ENCODE measurements at regions not wholly inside any gene's neighbourhood (a gene's known extent, or its start where the extent isn't known, plus 50 kb on each side); places are given as distances from the start of the nearest gene placed in this dataset.
"Not testable (repeated sequence)": the region's sequence is repeated elsewhere in the genome, so short reads cannot be mapped to it uniquely, and the experiment has no call there.

- Histone ChIP-seq H3K4me2 (ENCODE audit: low read depth, low read length) (no peak overlapping the region), H3K9ac (ENCODE audit: low read length) (no peak overlapping the region), H3K27ac (ENCODE audit: low read length) (no peak overlapping the region), H4K20me1 (ENCODE audit: insufficient read depth, low read length) (no peaks in the 10 kb centered on the region), H3K79me2 (ENCODE audit: low read length) (no peaks in the 10 kb centered on the region), H3K27me3 (replicated peaks; ENCODE audit: insufficient read depth, low read length) (peaks cover 18% of the 10 kb centered on the region), H3K9me2 (replicated peaks; ENCODE audit: insufficient read depth, low read length) (no peaks in the 10 kb centered on the region), H3K4me1 (ENCODE audit: low read length) (no peaks in the 10 kb centered on the region), H2AFZ (ENCODE audit: low read length) (no peak overlapping the region), H3F3A (ENCODE audit: insufficient read depth, low read length) (no peaks in the 10 kb centered on the region), H3K9me3 (replicated peaks; ENCODE audit: insufficient read depth, low read length) (no peaks in the 10 kb centered on the region), H3K4me3 (ENCODE audit: low read length) (no peak overlapping the region), H3K36me3 (replicated peaks; ENCODE audit: insufficient read depth, low read length) (no peaks in the 10 kb centered on the region)
- TF ChIP-seq EZH2phosphoT487 (IDR thresholded peaks at IDR 0.05; ENCODE audit: low read length) (no peak), EZH2 (optimal IDR thresholded peaks at IDR 0.05; ENCODE audit: low read depth, low read length) (no peak)
- no peak for DNase-seq
These were observed 91.2 kb upstream of the CHD1 start for GRCh38 chr5:99019812-99020697.

GRCh38 chr5:99019254-99019653, 90.4 kb upstream of the CHD1 start:
- Histone ChIP-seq H3K4me1 (ENCODE audit: low read length) (no peaks in the 10 kb centered on the region), H3K9me3 (replicated peaks; ENCODE audit: insufficient read depth, low read length) (no peaks in the 10 kb centered on the region), H3K36me3 (replicated peaks; ENCODE audit: insufficient read depth, low read length) (no peaks in the 10 kb centered on the region), H3K4me2 (ENCODE audit: low read depth, low read length) (no peak overlapping the region), H2AFZ (ENCODE audit: low read length) (no peak overlapping the region), H3K27me3 (replicated peaks; ENCODE audit: insufficient read depth, low read length) (peaks cover 11% of the 10 kb centered on the region), H3F3A (ENCODE audit: insufficient read depth, low read length) (no peaks in the 10 kb centered on the region), H3K4me3 (ENCODE audit: low read length) (no peak overlapping the region), H3K9ac (ENCODE audit: low read length) (no peak overlapping the region), H3K27ac (ENCODE audit: low read length) (no peak overlapping the region), H3K79me2 (ENCODE audit: low read length) (no peaks in the 10 kb centered on the region), H4K20me1 (ENCODE audit: insufficient read depth, low read length) (no peaks in the 10 kb centered on the region), H3K9me2 (replicated peaks; ENCODE audit: insufficient read depth, low read length) (no peaks in the 10 kb centered on the region)
- DNase-seq = no peak
- TF ChIP-seq EZH2 (optimal IDR thresholded peaks at IDR 0.05; ENCODE audit: low read depth, low read length) (no peak), EZH2phosphoT487 (IDR thresholded peaks at IDR 0.05; ENCODE audit: low read length) (no peak), CTCF (IDR thresholded peaks at IDR 0.05; ENCODE audit: low read length) (no peak)

- no peaks in the 10 kb centered on the region for H3K79me2 ChIP-seq (ENCODE audit: low read length)
- H3K9me3 ChIP-seq (replicated peaks; ENCODE audit: insufficient read depth, low read length) = no peaks in the 10 kb centered on the region
- no peak for TF ChIP-seq EZH2phosphoT487 (IDR thresholded peaks at IDR 0.05; ENCODE audit: low read length)
- TF ChIP-seq EZH2 (optimal IDR thresholded peaks at IDR 0.05; ENCODE audit: low read depth, low read length) = no peak
- TF ChIP-seq CTCF (IDR thresholded peaks at IDR 0.05; ENCODE audit: low read length) = no peak
- H3K4me2 ChIP-seq (ENCODE audit: low read depth, low read length) = no peak overlapping the region
- DNase-seq = no peak
- H3K27me3 ChIP-seq (replicated peaks; ENCODE audit: insufficient read depth, low read length) = no peaks in the 10 kb centered on the region
- H3K36me3 ChIP-seq (replicated peaks; ENCODE audit: insufficient read depth, low read length) = no peaks in the 10 kb centered on the region
- H3K27ac ChIP-seq (ENCODE audit: low read length) = no peak overlapping the region
- H2AFZ ChIP-seq (ENCODE audit: low read length) = no peak overlapping the region
- no peaks in the 10 kb centered on the region for H3F3A ChIP-seq (ENCODE audit: insufficient read depth, low read length)
- no peak overlapping the region for H3K4me3 ChIP-seq (ENCODE audit: low read length)
- no peaks in the 10 kb centered on the region for H3K9me2 ChIP-seq (replicated peaks; ENCODE audit: insufficient read depth, low read length)
- H4K20me1 ChIP-seq (ENCODE audit: insufficient read depth, low read length) = no peaks in the 10 kb centered on the region
- no peaks in the 10 kb centered on the region for H3K4me1 ChIP-seq (ENCODE audit: low read length)
- H3K9ac ChIP-seq (ENCODE audit: low read length) = no peak overlapping the region
These were observed 81.5 kb upstream of the CHD1 start for GRCh38 chr5:99010294-99010693.

GRCh38 chr5:99008009-99008408, 79.2 kb upstream of the CHD1 start:
- not testable (repeated sequence) for H3K79me2 ChIP-seq (ENCODE audit: low read length); H3K9me2 ChIP-seq (replicated peaks; ENCODE audit: insufficient read depth, low read length); H4K20me1 ChIP-seq (ENCODE audit: insufficient read depth, low read length); H3K27ac ChIP-seq (ENCODE audit: low read length); H3K4me3 ChIP-seq (ENCODE audit: low read length); H2AFZ ChIP-seq (ENCODE audit: low read length); H3K9ac ChIP-seq (ENCODE audit: low read length); DNase-seq; H3K36me3 ChIP-seq (replicated peaks; ENCODE audit: insufficient read depth, low read length); H3K27me3 ChIP-seq (replicated peaks; ENCODE audit: insufficient read depth, low read length); H3F3A ChIP-seq (ENCODE audit: insufficient read depth, low read length); H3K4me2 ChIP-seq (ENCODE audit: low read depth, low read length); H3K4me1 ChIP-seq (ENCODE audit: low read length); H3K9me3 ChIP-seq (replicated peaks; ENCODE audit: insufficient read depth, low read length)

Data from MM.1S (cell line).